GM18861 (cell line): ENCODE measurements at regions not wholly inside any gene's neighbourhood (a gene's known extent, or its start where the extent isn't known, plus 50 kb on each side); places are given as distances from the start of the nearest gene placed in this dataset.
"Not testable (repeated sequence)": the region's sequence is repeated elsewhere in the genome, so short reads cannot be mapped to it uniquely, and the experiment has no call there.

Experiments
- ATAC-seq: cut with Tn5 transposase; IDR thresholded peaks from one replicate; pipeline ENCODE4 v1.9.1; 2021; ENCODE audit not compliant: unreplicated experiment

DNA sequence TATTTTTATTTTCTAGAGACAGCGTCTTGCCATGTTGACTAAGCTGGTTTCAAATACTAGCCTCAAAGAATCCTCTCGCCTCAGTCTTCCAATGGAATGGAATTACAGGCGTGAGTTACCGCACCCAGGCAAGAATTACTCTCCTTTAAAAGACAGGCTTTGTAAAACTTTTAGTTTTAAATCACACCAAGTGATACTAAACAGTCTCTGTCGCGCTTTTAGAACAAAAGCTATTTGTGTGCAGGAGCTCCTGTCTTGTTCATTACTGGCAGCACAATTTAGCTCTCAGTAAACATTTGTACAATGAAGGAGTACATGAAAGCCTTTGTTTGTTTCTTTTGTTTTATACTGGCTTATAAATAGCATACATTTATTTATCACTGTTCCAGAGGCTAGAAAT lies 1719.2 kb upstream of the PIK3C3 start:
- ATAC-seq: no peak

DNA sequence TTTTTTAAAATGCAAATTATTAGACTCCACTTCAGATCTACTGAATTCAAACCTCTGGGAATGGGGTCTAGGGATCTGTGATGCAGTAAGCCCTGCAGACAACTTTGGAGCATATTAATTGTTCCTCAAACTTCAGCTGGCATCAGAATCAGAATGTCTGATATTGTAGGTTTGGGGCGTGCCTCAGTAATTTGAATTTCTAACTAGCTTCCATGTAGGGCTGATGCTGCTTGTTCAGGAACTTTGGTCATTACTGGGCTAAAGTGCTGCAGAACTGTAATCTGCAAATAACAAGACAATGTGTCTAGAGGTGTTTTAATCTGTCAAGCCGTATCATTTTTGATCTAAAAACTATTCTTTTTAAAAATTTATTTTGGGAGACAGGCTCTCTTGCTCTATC lies 1719.7 kb upstream of the PIK3C3 start:
- ATAC-seq: no peak

DNA sequence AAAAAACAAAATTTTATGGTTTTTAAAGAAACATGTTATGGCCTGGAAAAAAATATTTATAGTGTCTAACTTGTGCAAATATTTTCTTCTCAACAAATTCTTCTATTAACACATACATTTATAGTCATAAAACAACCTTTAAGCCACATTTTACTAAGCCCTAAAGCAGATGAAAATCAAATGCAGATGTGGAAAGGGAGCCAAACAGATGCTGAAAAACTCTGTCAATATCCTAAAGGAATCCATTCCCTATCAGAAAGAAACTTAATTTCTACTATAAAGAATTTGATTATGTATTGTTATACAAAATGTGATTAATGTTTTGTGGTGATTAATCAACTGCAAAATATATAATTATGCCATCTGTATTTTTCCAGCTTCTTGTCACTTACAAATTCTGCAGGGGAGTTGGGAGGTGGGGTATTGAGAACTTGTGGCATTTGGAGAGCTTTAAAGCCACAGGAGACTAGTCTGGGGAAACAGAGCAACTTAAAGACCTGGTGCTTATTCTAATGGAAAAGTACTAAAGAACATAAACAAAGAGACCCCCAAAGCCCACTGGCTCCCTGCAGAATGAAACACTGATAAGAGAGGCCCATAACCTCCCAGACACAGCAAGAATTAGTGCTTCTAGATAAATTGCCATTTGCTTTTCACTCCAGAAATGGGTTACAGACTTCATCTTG lies 1721.0 kb upstream of the PIK3C3 start:
- no peak for ATAC-seq

DNA sequence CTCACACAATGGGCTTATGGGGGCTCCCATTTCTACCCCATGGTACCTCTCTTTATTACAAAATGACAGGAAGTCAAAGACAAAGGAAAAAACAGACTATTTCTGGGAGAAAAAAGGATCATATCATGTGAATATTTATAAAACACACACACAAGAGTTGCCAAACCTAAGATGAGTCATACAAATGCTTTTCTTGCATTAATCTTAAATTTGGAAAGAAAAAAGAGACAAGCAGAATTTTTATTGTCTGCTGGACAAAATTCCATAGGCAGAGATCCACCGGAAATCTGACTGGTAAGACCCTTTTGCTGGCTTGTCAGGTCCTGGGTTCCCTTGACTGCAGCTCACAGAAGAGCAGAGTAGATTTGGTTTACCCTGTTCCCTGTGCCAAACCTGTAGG lies 1732.3 kb upstream of the PIK3C3 start:
- ATAC-seq: no peak

DNA sequence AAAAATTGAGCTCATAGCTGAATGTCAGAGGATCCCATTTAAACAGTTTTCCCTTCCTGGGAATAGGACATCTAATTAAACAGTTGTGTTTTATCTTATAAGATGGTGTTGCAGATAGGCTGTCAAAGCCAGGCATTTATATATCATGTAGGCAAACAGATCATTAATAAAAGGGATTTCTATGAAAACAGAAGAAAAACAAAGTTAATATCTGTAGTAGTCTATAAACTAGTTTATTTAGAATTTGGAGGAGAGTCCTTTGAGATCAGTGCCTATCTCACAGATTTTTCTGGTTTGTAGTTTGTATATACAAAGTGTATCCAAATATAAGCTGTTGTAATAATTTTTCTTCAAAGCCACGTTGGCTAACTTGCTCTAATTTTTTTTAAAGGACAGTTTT lies 1738.2 kb upstream of the PIK3C3 start:
- ATAC-seq: no peak

DNA sequence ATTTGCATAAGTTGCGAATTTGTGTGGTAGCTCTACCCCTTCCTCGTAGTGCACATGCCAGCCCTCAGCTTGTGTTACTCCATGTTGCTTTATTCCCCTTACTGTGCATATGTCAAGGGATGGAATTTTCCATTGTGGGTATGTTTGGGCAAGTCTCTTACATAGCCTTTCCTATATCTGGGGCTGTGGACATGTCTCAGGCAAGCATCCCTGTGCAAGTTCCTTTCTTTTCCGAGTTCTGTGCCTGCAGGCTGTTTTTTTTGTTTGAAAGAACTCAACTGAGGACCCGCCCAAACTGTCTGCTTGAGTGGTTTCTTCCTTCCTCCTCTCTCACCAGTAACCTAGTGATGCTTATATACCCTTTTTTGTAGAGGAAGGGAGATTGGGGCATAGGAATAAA lies 1739.1 kb upstream of the PIK3C3 start:
- no peak for ATAC-seq

DNA sequence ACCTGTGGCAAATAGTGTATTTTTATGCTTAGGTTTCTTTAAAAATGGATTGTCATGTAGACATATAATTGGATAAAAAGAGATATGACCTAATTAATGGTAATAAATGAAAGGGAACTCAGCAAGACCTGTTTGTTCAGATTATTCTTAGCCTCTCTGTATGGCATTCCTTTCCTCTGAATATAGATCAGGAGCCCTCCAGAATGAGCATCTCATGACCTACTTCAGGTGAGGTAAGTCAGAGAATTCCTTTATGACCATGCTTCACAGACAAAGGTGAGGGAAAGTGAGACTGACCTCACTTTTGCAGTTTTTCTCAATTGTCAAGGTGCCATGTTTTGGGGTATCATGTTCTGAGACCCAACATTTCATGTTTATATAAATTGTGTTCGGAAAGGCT lies 1744.3 kb upstream of the PIK3C3 start:
- ATAC-seq: no peak

DNA sequence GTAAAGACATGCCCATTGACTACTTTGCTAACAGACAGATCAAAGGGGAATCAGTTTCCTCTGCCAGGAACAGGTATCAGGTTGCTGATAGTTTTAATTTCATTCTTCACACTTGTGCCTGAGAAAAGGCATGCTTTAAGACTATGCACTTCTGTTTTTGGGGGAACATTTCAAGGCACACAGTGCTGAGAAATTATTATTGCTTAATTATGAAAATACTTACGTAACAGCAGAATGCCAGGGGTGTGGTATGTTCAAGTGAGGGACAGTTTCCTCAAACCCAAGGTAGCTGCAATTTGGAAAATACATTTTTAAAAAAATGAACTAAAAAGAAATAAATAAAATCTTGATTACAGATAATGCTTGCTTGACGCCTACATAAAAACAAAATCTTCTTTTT lies 1746.1 kb upstream of the PIK3C3 start:
- ATAC-seq: no peak

DNA sequence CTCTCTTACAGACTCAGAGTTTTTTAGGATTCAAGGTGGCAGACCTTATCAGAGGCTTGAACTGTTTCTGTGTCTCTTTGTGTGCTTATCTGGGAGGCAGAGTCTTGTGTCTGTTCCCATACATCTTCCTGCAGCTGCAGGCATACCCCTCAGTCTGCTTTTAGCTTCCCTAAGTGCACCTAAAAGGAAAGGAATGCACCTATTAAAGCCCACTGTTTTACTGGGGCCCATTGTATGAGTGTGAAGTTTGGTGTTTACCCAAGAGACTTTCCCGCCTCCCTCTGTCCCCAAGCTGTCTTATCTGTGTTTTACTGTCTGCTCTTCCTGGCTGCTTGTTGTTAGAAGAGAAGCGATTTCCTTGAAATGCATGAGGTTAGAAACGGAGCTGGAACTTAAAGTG lies 1757.3 kb upstream of the PIK3C3 start:
- no peak for ATAC-seq

DNA sequence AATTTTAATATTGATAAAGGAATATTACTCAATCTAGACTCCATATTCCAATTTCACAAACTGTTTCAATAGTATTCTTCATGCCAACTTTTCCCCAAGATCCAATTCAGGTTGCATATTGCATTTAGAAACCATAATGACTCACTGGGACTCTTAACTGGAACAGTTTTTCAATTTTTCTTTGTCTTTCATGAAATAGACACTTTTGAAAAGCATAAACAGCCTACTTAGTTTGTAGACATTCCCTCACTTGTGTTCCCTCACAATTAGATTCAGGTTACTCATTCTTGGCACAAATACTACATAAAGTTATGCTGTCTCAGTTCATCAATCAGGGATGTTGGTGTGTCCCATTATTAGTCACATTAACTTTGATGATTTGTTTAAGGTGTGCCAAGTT lies 1768.4 kb upstream of the PIK3C3 start:
- no peak for ATAC-seq

DNA sequence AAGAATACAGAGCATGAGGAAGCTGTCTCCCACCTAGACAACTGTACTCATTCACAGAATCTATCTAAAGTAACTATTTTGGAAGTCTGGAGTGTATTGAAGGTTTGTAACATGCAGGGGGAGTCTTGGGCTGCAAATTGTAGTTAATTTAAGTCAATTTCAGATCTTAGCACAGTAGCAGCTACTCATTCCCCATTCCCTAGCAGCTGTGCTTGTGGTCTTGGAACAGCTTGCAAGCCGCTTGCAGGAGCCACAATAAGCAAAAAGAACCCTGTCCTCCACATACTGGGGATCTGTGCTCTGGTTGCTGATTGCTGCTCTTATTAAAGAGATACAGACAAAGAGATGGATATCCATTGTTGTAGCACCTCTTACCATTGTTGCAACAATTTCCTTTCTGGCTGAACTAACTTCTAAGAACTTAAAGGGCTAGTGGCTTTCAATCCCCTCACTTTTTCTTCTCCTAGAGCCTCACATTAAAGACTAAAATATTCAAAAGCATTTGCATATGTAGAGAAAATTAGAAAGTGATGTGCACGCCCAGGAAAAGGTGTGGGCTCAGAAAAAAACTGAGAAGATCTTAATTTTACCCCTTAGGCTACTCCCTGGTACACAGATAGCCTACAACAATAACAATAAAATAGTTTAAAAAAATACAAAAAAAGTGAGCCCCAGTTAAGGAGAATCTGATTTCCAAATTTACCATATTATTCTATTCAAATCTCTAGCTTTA lies 1775.1 kb upstream of the PIK3C3 start:
- no peak for ATAC-seq

DNA sequence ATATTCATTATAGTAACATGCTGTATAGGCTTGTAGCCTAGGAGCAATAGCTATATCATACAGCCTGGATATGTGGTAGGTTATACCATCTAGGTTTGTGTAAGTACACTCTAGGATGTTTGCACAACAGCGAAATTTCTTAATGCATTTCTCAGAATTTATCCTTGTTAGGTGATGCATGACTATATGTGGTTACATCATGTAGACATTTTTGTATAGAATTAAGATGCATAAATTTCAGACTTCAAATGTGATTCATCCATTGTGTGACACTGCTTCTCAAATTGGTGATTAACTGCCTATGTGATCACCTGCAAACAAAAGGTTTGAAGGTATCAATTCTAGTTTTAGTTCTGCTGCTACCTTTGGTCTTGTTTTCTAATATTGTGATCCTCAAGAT lies 1787.0 kb upstream of the PIK3C3 start:
- no peak for ATAC-seq

DNA sequence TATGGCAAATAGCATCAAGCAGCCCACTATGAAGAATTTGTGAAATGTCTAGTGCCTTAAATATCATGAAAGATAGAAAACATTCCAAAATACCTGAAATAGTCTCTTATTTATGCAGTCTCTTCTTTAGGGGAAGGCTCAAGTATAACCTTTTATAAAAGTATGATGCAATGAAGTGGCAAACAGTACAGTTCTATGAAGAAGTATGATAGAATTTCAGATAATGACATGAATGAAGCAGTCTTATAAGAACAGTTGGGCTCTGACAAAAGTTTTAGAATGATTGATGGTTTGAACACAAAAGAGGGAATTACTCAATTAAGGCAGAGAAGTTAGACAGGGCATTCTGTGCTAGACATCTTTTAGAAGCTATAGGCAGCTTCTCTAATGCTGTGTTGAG lies 1791.8 kb upstream of the PIK3C3 start:
- ATAC-seq: no peak

DNA sequence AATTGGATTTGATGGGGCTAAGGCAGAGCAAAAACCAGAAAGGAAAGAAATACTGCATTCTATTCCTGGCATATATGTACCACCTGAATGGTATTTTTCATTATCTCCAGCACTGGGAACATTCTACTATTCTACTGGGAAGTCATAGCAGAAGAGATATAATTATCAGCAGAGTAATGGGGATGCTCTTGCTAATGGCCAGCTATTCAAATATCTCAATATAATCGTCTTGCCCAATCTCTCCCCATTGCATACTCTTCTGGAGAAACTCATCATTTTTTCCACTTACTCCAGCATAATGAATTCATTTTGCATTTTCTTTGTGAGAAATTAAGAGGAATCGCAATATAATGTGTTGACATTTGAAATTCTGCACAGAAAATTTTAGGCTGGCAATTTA lies 1794.7 kb upstream of the PIK3C3 start:
- ATAC-seq: no peak

DNA sequence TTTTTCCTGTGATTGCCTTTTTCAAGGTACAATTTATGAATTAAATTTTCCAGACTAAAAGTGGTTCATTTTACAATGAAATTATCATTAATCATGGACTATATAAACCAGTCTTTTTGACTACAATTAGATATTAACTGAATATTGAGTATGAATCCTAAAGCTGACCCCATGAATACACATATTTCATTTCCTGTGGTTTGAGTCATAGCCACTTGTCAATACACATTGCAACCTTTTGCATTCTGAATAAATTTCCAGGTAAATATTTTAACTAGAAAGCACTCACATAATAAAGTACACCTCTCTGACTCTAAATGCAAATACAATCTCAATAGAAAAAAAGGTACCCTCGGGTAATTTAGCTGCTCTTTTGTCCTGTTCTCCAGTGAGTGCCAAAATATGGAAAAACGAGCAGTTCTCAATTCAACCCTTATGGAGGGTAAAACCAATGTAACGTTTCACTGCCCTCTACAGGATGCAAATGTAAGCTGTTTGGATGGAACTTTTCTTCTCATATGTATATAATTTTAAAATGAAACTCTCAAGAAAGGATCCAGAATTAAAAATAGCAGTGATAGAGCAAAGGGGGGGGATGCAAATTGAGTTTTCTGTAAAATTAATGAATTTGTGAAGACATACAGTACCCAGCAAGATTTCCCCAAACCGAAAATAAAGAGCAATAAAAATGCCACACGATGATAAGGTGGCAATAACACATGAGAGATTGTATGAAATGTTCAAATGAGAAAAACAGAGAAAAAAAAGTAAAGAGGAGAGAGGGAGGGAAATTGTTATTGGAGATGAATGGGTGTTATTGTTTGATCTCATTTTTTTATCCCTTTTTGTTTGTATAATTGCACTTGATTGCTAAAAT lies 1795.7 kb upstream of the PIK3C3 start:
- ATAC-seq: no peak

DNA sequence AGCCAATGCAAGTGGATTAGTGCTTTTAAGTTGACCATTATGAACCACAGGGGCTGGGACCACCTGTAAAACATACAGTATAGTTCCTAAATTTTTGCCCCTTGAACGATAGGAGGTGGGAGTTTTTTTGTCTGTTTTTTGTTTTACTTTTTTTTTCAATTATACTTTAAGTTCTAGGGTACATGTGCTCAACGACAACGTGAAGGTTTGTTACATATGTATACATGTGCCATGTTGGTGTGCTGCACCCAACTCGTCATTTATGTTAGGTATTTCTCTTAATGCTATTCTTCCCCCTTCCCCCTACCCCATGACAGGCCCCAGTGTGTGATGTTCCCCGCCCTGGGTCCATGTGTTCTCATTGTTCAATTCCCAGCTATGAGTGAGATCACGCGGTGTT lies 1797.9 kb upstream of the PIK3C3 start:
- no peak for ATAC-seq

DNA sequence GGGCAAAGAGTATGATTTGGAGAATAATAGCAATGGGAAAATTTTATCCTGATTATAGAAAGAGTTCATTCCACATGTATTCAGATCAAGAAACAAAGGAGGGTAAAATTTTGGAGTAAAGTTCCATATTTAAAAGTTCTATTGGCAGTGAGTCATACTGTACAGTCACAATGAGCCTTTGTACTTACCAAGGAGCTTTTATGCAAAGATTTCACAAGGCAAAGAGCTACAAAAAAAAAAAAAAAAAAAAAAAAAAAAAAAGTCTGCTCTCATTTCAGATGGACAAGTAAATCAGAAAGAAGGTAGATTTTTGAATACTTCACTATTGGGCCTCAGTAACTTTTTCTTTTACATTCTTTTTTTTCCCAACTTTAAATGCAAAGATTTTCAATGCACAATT lies 1802.2 kb upstream of the PIK3C3 start:
- no peak for ATAC-seq

DNA sequence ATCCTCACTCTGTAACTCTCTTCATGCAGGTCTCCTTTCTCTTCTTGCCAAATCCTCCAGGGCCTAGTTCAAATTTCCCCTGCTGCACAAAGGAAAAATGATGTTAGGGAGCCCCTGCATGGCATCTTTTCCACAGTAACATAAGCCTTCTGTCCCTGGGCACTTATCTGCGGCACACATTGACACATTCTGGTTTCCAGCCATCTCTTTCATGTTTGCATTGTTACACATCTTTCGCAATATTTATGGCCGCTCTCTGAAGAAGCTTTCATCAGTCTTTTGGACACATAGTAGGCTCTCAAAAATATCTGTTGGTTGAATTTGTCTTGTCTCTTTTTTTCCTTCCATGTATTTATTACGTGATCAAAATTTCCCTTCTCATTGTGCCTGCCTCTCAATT lies 1806.1 kb upstream of the PIK3C3 start:
- no peak for ATAC-seq

DNA sequence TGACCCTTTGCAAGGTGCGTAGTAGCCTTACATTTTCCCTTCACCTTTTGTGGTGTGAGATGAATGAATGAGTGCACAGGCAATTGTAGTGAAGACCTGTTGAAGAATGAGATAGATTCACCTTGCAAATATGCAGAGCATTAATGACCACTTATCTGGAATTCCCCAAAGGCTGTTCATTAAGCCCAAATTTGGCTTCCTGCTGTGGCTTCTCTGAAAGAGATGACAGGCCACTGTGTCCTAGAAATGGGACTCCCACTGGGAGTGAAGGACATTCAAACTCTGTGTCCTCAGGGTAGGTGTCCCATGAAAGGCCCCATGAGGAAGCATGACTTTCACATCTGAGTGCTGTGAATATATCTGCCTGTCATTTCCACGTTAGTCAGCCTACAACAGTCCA lies 1821.8 kb upstream of the PIK3C3 start:
- no peak for ATAC-seq

DNA sequence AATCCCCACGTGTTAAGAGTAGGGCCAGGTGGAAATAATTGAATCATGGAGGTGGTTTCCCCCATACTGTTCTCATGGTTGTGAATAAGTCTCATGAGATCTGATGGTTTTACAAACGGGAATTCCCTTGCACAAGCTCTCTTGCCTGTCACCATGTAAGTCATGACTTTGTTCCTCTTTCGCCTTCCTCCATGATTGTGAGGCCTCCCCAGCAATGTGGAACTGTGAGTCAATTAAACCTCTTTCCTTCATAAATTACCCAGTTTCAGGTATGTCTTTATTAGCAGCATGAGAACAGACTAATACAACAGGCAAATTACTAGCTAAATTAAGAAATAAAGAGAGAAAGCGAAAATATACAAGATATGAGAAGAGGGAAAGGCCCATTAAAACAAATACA lies 1822.6 kb upstream of the PIK3C3 start:
- not testable (repeated sequence) for ATAC-seq

DNA sequence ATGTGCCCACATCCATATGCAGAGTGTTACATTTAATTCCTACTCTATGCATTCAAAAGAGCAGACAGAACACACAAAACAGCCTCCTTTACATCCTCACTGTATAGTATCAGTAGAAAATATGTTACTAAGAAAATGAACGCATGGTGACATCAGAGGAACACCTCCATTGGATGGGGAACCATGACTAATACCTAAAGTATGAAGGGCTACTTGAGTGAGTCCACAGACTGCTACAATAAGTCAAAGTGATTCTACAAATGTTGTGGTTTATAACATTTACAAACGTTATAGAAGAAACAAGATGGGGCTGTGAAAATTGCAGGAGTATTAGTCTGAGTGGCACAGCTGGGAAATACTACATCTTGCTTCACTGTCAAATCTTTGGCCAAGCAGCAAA lies 1830.9 kb upstream of the PIK3C3 start:
- ATAC-seq: no peak

DNA sequence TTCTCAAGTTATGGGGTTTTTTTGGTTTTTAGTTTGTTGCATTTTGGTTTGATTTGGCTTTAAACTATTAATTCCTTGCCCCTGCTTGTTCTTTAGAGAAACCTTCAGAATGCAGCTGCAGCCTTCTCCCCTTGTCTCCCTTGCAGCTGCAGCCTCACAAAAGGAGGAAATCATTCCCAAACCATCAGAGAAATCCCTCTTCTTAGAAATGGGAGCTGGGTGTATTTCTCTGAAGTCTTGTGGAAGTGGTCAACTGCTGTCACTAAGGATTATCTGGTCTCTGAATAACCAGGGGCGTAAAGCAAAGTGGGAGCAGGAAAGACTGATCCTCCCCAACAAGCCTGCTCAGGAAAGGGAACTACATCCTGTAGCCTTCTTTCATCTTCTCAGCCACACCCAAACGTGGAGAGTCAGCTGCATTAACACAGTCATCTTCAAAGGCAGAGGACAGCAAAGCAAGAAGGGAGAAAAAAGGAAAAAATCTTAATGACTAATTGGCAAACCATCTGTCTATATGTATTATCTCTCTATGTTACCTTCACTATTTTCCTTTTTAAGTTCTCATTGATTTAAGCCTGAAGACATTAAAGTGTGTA lies 1834.1 kb upstream of the PIK3C3 start:
- ATAC-seq: no peak
